Lung (tissue), 11 donors: ENCODE measurements at regions not wholly inside any gene's neighbourhood (a gene's known extent, or its start where the extent isn't known, plus 50 kb on each side); places are given as distances from the start of the nearest gene placed in this dataset.

Source experiments
- ATAC-seq: fragments of 200-7000 bp; cut with Tn5 transposase; one replicate; pipeline ENCODE4 v1.9.1; 2020; ENCODE audit warnings: moderate number of reproducible peaks; ENCODE audit not compliant: insufficient read depth, low FRiP score
- DNase-seq, 3 donors: peaks; one replicate each; pipeline ENCODE4 v3.0.0-alpha.2; 2013 to 2017
- H3K27ac ChIP-seq, 2 donors: one replicate each; pipeline ENCODE4 v1.5.1; 2013; ENCODE audit warnings: mild to moderate bottlenecking in 2 of 2, moderate library complexity in 2 of 2, control low read depth in 1 of 2, inconsistent platforms in 1 of 2, low read depth in 1 of 2, low read length in 1 of 2
- H3K27me3 ChIP-seq, 3 donors: one replicate each; pipeline ENCODE4 v1.5.1; 2013; ENCODE audit warnings: low read length in 2 of 3; ENCODE audit not compliant: control insufficient read depth in 3 of 3, insufficient read depth in 3 of 3
- H3K36me3 ChIP-seq, 4 donors: one replicate each; pipeline ENCODE4 v1.5.1; 2013; ENCODE audit warnings: low read length in 4 of 4, mild to moderate bottlenecking in 1 of 4, moderate library complexity in 1 of 4; ENCODE audit not compliant: control insufficient read depth in 4 of 4, insufficient read depth in 4 of 4
- H3K4me1 ChIP-seq, 5 donors: one replicate each; pipeline ENCODE4 v1.5.1; 2013; ENCODE audit warnings: low read length in 5 of 5, mild to moderate bottlenecking in 2 of 5, moderate library complexity in 1 of 5; ENCODE audit not compliant: control insufficient read depth in 5 of 5, insufficient read depth in 5 of 5
- H3K4me3 ChIP-seq: one replicate; pipeline ENCODE4 v1.5.1; 2013; ENCODE audit warnings: mild to moderate bottlenecking, control low read depth, moderate library complexity
- H3K9ac ChIP-seq, 2 donors: one replicate each; pipeline ENCODE4 v1.5.1; 2013; ENCODE audit warnings: low read length in 2 of 2, control low read depth in 1 of 2; ENCODE audit not compliant: insufficient read depth in 1 of 2
- H3K9me3 ChIP-seq, 4 donors: one replicate each; pipeline ENCODE4 v1.5.1; 2013; ENCODE audit warnings: low read length in 3 of 4, mild to moderate bottlenecking in 1 of 4, moderate library complexity in 1 of 4; ENCODE audit not compliant: control insufficient read depth in 4 of 4, insufficient read depth in 3 of 4
- CTCF ChIP-seq: IDR thresholded peaks from 2 replicates; pipeline ENCODE4 v1.5.1; 2012; ENCODE audit warnings: mild to moderate bottlenecking; ENCODE audit errors: control extremely low read depth, extremely low read depth
- WGBS, 2 donors: extraction: QIAGEN DNeasy Blood & Tissue Kit; methylation state at CpG; one replicate each; pipeline ENCODE4 v1.1.7; 2013; 5-methylcytosine and 5-hydroxymethylcytosine counted together
- donor health status: control.
- donor health status: control.
- donor health status: Bipolar disorder and iron deficiency.
- donor health status: healthy.
- donor health status: DM: yes; HTN: yes; CAD: no.

GRCh38 chr6:164164876-164165275 is 750.4 kb downstream of the QKI start:
- WGBS, 2 donors = 69 to 76% methylated on average over 3 of the region's 3 CpGs
- Histone ChIP-seq H3K9ac (no peak overlapping the region), H3K9me3 (peaks cover 0 to 2% (median 0%) of the 10 kb centered on the region in 4 donors), H3K4me3 (no peak overlapping the region), H3K27me3 (no peaks in the 10 kb centered on the region), H3K36me3 (no peaks in the 10 kb centered on the region), H3K4me1 (no peaks in the 10 kb centered on the region), H3K27ac (no peak overlapping the region)
- DNase-seq (no peak), ATAC-seq (no peak)
- no peak for TF ChIP-seq CTCF

DNA sequence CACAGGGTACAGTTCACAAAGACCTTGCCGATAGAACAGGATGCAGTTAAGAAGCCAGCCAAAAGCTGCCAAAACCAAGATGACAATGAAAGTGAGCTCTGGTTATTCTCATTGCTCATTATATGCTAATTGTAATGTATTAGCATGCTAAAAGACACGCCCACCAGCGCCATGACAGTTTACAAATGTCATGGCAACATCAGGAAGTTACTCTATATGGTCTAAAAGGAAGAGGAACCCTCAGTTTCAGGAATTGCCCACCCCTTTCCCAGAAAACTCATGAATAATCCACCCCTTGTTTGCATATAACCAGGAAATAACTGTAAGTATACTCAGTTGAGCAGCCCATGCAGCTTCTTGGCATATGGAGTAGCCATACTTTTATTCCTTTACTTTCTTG is 748.7 kb downstream of the QKI start:
- Histone ChIP-seq H3K4me3 (no peak overlapping the region), H3K4me1 (no peaks in the 10 kb centered on the region), H3K9me3 (peaks cover 0 to 4% (median 0%) of the 10 kb centered on the region in 4 donors), H3K27ac (no peak overlapping the region), H3K9ac (no peak overlapping the region), H3K27me3 (no peaks in the 10 kb centered on the region), H3K36me3 (no peaks in the 10 kb centered on the region)
- DNase-seq (no peak), ATAC-seq (no peak)
- TF ChIP-seq CTCF = no peak
- WGBS, 2 donors = 72 to 83% methylated on average over 3 of the region's 3 CpGs

DNA sequence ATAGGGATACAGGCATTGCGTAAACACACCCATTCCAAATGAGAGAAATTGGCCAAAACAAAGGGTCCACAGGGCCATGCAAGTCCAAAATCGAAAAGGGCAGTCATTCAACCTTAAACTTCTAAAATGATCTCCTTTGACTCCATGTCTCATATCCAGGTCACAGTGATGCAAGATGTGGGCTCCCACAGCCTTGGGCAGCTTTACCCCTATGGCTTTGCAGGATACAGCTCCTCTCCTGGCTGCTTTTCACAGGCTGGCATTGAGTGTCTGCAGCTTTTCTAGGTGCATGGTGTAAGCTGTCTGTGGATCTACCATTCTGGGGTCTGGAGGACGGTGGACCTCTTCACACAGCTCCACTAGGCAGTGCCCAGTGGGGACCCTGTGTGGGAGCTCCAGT is 744.5 kb downstream of the QKI start:
- Histone ChIP-seq H3K4me3 (no peak overlapping the region), H3K27ac (no peak overlapping the region), H3K9ac (no peak overlapping the region), H3K36me3 (no peaks in the 10 kb centered on the region), H3K9me3 (peaks cover 0 to 4% (median under 1%) of the 10 kb centered on the region in 4 donors), H3K4me1 (no peaks in the 10 kb centered on the region), H3K27me3 (no peaks in the 10 kb centered on the region)
- DNase-seq = no peak
- WGBS, 2 donors = 81 to 87% methylated on average over 3 of the region's 3 CpGs
- TF ChIP-seq CTCF = no peak
- ATAC-seq = no peak

DNA sequence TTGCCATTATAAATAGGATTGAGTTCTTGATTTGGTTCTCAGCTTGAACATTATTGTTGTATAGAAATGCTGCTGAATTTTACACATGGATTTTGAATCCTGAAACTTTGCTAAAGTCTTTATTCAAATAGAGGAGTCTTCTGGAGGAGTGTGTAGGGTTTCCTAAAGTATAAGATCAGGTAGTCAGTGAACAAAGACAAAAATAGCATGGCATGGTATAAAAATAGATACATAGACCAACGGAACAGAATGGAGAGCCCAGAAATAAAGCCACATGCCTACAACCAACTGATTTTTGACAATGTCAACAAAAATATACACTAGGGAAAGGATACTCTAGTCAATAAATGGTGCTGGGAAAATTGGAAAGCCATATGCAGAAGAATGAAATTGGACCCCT is 740.1 kb downstream of the QKI start:
- ATAC-seq (no peak), DNase-seq (no peak)
- Histone ChIP-seq H3K9ac (no peak overlapping the region), H3K9me3 (peaks cover 0 to 4% (median under 1%) of the 10 kb centered on the region in 4 donors), H3K4me3 (no peak overlapping the region), H3K27me3 (no peaks in the 10 kb centered on the region), H3K27ac (no peak overlapping the region), H3K4me1 (peaks cover 0 to 10% (median 0%) of the 10 kb centered on the region in 5 donors), H3K36me3 (no peaks in the 10 kb centered on the region)
- 81 to 83% methylated on average over 1 of the region's 1 CpG for WGBS, 2 donors
- TF ChIP-seq CTCF = no peak
